Right cardiac atrium (tissue), 5 donors: ENCODE measurements at regions not wholly inside any gene's neighbourhood (a gene's known extent, or its start where the extent isn't known, plus 50 kb on each side); places are given as distances from the start of the nearest gene placed in this dataset.
A peak's percentile ranks its signal among the peaks of the same experiment; 100 is the strongest.
"Not testable (repeated sequence)": the region's sequence is repeated elsewhere in the genome, so short reads cannot be mapped to it uniquely, and the experiment has no call there.

ENCODE experiments used
- ATAC-seq, 2 donors: fragments of 200-7000 bp; cut with Tn5 transposase; one replicate each; pipeline versions ENCODE4 v1.8.0 to v1.9.1; 2020; ENCODE audit warnings: moderate library complexity in 2 of 2, mild to moderate bottlenecking in 1 of 2
- DNase-seq, 3 donors: peaks; one replicate each; pipeline ENCODE4 v3.0.0-alpha.2; 2020
- H3K27ac ChIP-seq: one replicate; pipeline ENCODE4 v1.5.1; 2013; ENCODE audit warnings: mild to moderate bottlenecking, low read length, control low read depth, moderate library complexity
- H3K27me3 ChIP-seq: one replicate; pipeline ENCODE4 v1.6.1; 2013; ENCODE audit not compliant: control insufficient read depth, insufficient read depth
- H3K4me1 ChIP-seq: one replicate; pipeline ENCODE4 v1.6.1; 2013; ENCODE audit warnings: low read length; ENCODE audit not compliant: control insufficient read depth, insufficient read depth
- H3K4me3 ChIP-seq: one replicate; pipeline ENCODE4 v1.5.1; 2013; ENCODE audit warnings: low read length, control low read depth
- H3K9me3 ChIP-seq: one replicate; pipeline ENCODE4 v1.6.1; 2013; ENCODE audit warnings: low read length; ENCODE audit not compliant: control insufficient read depth
- WGBS: extraction: QIAGEN DNeasy Blood & Tissue Kit; methylation state at CpG from one replicate; pipeline ENCODE4 v1.1.7; 2013; 5-methylcytosine and 5-hydroxymethylcytosine counted together
- intact Hi-C, 4 donors: fragments of 100-400 bp; cut with DNase I; formaldehyde crosslinking; loops; one replicate each; pipeline versions ENCODE4 v1.11.0 to v1.14.0; 2022 to 2023
- donor health status: healthy with polysubstance abuse.
- donor health status: DM: no; HTN: yes; CAD: no.
- donor health status: DM: no; HTN: no; CAD: no.
- donor health status: DM: no; HTN: yes; CAD: no; lungs with severe emphysema.
- donor health status: DM: yes; HTN: yes; CAD: no.

DNA sequence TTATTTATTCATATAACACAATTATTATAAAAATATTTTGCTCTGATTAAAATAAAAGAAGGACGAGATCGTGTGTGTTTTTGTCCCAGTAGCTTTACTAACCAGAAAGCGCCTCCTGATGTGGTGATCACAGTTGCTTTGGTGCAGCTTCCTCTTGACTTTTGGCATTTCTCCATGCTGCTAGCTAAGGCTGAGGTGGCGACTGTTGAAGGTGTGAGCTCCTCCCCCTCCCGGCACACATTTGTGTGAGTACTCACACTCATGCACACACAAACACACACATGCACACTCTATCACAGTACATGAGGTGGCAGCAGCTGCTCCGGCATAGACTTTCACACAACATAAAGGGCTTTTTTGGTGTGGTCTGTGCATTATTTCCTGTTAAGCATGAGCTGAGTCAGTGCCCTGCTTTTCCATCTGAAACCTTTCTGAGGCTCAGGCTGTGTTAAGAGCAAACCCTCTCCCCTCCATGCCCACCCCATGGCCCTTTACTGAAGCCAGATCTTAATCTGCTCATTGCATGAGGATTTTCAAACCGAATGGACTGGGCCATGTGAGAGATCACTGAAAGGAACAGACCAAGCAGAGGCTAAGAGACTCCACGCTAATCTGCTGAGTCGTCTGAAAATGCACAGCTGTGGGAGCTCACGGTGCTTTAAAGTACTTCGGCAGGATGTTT lies 53.3 kb downstream of the FOXD4L1 start:
- intact Hi-C loops, H3K4me1 ChIP-seq, H3K4me3 ChIP-seq, H3K9me3 ChIP-seq, H3K27ac ChIP-seq, H3K27me3 ChIP-seq: not testable (repeated sequence)
- peak; percentile 80 to 86 for ATAC-seq
- DNase-seq = peak in 2 of 3 donors; percentile 48 to 56
- 10% methylated on average over 11 of the region's 11 CpGs for WGBS

DNA sequence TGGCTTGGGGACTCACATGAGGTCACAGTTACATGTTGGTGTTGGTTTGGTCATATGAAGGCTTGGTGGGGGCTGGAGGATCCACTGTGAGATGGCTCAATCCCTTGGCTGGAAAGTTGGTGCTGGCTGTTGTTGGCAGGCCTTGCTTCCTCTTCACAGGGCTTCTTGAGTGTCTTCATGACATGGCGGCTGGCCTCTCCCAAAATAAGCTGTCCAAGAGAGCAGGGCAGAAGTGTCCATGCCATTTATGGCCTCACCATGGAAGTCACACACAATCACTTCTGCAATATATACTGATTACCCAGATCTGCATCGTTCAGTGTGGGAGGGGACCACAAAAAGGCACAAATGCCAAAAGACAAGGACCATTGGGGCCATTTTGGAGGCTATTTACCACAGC lies 61.4 kb downstream of the FOXD4L1 start:
- intact Hi-C loops, H3K27ac ChIP-seq, H3K4me3 ChIP-seq, ATAC-seq, H3K4me1 ChIP-seq, H3K9me3 ChIP-seq, DNase-seq, H3K27me3 ChIP-seq: not testable (repeated sequence)
- 77% methylated on average over 2 of the region's 2 CpGs for WGBS

DNA sequence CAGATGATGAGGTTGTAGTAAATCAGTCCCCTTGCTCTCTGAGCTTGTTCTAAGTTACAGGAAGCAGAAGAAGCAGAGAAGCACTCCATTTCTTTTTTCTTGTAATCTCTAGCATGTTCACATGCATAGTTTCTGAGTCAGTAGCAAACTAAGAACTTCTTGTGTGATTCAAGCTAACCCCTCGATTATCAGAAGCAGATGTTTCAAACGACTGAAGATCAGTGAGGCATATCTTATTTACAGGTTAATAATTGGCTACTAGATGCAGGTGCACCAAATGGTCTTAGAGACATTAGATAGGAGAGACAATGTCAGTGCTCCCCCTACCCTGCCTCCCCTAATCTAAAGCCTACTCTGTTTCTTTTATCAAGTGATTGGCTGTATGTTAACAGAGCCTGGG lies 64.2 kb downstream of the FOXD4L1 start:
- H3K27me3 ChIP-seq, ATAC-seq, H3K27ac ChIP-seq, H3K4me1 ChIP-seq, H3K4me3 ChIP-seq, intact Hi-C loops, H3K9me3 ChIP-seq, DNase-seq: not testable (repeated sequence)
- 50% methylated on average over 2 of the region's 2 CpGs for WGBS

DNA sequence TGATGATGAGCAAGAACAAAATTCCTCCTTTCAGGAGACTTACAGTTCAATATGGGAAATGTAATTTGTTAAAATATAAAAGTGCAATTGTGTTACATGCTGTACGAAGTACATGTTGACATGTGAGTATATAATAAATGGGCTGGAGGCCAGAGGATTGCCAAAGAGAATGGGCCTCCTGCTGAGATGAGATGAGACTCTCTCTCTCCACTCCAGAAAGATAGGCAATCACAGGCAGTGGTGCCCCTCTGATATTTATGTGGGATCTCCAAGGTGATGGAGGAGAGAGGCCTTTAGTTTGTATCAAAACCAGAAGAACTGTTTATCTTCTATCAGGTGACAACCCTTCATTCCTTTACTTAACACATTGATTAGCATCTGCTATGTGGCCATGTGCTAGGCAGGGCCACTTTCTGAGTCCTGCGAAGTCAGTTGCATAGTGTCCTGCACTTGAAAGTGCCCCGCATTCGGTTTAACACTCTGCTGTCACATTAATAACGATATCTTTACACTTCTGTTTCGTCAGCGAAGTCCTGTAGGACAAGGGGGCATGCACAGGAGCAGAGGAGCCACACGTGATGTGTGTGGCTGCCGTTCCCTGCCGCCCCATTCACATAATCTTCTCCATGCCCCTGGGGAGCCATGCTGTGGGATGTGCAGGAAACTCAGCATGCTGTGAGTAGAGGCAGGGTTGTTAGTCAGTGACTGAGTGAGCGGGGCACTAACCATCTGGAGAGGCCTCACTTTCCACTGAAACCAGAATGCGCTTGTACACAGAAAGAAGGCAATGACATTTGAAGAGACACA lies 60.2 kb upstream of the RABL2A start:
- H3K27me3 ChIP-seq, DNase-seq, H3K9me3 ChIP-seq, ATAC-seq, H3K4me1 ChIP-seq, intact Hi-C loops, H3K27ac ChIP-seq, H3K4me3 ChIP-seq: not testable (repeated sequence)
- 53% methylated on average over 9 of the region's 12 CpGs for WGBS

DNA sequence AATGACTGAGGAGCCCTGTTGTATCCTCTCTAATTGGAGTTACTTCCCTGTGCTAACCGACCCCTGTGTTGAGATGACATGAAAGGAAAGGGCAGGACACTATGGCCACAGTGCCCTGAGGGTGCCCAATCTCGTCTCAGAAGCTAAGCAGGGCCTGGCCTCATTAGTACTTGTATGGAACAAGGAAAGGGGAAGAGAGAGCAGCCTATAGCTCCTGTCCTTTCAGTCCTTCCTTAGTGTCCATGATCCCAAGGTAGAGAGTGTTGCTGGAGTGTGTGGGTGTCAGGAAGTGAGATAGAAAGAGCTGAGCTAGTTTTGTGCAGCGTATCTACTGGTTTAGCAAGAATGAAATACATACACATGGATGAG lies 59.6 kb upstream of the RABL2A start:
- intact Hi-C loops, H3K27ac ChIP-seq, ATAC-seq, H3K4me1 ChIP-seq, H3K4me3 ChIP-seq, DNase-seq, H3K27me3 ChIP-seq, H3K9me3 ChIP-seq: not testable (repeated sequence)
- 57% methylated on average over 3 of the region's 3 CpGs for WGBS

DNA sequence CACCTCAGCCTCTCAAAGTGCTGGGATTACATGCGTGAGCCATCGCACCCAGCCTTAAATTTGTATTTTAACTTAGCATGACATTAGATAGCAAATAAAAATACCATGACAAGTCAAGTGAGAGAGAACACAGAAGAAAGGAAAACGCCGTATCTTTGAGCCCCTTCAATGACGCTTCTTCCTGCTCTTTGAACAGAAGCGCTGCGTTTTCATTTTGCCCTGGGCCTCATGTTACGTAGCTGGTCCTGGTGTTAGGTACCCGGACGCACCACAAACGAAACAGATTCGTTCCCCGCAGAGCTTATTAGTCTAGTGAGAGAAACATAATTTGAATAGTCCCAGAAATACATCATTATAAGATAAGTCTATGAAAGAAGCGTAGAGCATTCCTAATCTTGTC lies 58.8 kb upstream of the RABL2A start:
- not testable (repeated sequence) for ATAC-seq

DNA sequence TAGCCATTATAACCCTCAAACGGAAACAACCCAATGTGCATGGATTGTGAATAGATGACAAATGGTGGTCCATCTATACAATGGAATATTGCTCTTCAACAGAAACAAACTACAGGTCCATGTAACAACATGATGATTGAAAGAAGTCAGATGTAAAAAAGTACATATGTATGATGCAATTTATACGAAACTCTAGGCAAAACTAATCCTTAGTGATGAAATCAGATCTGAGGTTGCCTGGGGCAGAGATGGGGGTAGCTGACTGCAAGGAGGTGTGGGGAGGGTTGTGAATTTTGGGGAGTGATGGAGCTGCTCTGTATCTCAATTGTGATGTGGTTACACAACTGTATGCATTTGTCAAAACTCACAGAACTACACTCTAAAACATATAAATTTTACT lies 57.0 kb upstream of the RABL2A start:
- H3K27ac ChIP-seq, intact Hi-C loops, H3K4me1 ChIP-seq, DNase-seq, H3K9me3 ChIP-seq, H3K4me3 ChIP-seq, ATAC-seq, H3K27me3 ChIP-seq: not testable (repeated sequence)
- WGBS = 80% methylated on average over 1 of the region's 2 CpGs

More for the DNA sequence above, 58.8 kb upstream of the RABL2A start:
- H3K4me1 ChIP-seq, intact Hi-C loops, H3K27me3 ChIP-seq, DNase-seq, H3K9me3 ChIP-seq, H3K4me3 ChIP-seq, H3K27ac ChIP-seq: not testable (repeated sequence)
- WGBS = 90% methylated on average over 13 of the region's 14 CpGs

DNA sequence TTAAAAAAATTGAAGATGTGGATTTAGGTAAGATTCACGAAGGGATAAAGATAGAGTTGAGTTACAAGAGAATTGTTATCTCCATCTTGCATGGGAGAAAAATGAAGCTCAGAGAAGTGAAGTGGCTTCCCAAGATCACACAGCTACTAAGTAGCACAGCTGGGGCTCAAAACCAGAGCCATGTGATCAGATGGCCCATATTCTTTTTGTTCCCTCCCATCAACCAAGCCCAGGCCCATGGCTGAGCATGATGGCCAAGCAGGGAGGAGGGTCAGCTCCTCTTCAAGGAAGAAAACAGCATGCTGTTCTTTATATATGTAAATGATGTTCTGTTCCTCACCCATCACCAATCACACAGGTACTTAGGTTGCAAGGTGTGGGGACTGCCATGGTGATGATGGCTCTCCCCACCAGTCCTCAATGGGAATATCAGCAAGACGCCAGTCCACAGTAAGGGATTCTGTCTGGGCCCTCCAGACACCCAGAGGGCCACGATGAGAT lies 56.5 kb upstream of the RABL2A start:
- intact Hi-C loops, DNase-seq, H3K4me1 ChIP-seq, H3K27me3 ChIP-seq, ATAC-seq, H3K4me3 ChIP-seq, H3K9me3 ChIP-seq, H3K27ac ChIP-seq: not testable (repeated sequence)
- WGBS = 67% methylated on average over 3 of the region's 3 CpGs

DNA sequence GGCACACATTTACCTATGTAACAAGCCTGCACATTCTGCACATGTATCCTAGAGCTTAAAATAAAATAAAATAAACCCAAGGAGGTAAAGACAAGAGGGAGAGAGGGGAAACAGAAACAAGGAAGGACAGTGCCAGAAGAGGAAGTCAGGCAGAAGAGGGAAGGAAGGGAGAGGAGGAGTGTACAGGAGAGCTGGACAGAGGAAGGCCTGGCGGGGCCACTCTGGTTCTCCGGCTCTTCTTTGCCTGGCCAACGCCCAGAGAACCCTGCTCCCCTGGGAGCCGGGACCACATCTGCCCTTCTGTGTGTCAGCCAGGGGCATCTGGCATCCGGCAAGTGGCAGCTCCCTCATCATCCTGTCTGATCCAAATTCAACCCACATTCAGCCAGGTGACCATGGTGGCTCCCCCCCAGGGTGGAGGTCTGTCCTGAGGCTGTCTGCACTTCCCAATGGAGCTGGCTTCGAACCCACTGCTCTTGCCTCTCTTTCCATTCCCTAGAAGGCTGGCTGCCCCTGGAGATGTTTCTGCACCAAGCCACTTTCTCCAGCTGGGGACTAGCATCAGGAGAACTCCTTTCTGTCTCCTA lies 55.5 kb upstream of the RABL2A start:
- intact Hi-C loops, H3K27me3 ChIP-seq, H3K27ac ChIP-seq, H3K4me1 ChIP-seq, H3K4me3 ChIP-seq, H3K9me3 ChIP-seq: not testable (repeated sequence)
- DNase-seq = peak in 1 of 3 donors; percentile 34
- peak; percentile 61 to 78 for ATAC-seq
- WGBS = 65% methylated on average over 5 of the region's 6 CpGs

DNA sequence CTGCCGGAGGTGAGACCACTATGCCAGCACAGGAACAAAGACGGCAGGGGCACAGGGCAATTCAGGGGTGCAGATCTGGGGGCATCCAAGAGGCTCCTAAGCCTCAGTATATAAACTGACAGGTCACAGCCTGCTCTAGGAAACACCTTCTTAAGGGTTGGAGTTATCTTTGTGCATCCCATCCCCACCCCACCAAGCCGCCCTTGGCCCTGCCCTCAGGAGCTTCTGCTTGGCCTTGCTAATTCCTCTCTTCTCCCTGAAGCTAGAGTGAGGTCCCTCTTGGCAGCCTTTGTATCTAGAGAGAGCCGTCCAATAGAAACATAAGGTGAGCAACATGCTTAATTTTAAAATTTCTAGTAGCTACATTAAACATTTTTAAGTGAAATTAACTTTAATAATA lies 51.3 kb upstream of the RABL2A start:
- H3K4me1 ChIP-seq, ATAC-seq, H3K9me3 ChIP-seq, intact Hi-C loops, H3K27me3 ChIP-seq, DNase-seq, H3K4me3 ChIP-seq, H3K27ac ChIP-seq: not testable (repeated sequence)
- 83% methylated on average over 2 of the region's 4 CpGs for WGBS

DNA sequence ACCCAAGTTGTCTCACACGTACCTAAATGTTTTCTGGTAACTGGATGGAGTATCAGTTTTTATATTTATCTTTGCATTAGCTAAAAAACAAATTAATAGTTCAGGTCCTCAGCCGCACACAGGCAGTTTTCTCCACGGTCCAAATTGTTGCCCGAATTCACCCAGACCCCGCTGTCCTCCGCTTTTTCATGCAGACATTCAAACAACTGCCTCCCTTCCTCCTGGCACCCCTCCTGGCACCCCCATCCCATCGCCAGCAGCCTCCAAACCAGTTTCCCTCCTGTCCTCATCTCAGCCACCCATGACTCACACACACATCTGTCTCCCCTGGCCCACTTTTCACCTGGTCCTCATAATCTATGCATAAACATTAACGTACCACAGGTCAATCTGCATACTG lies 50.7 kb upstream of the RABL2A start:
- H3K9me3 ChIP-seq, H3K27ac ChIP-seq, ATAC-seq, H3K27me3 ChIP-seq, H3K4me1 ChIP-seq, intact Hi-C loops, H3K4me3 ChIP-seq, DNase-seq: not testable (repeated sequence)
- WGBS = 87% methylated on average over 8 of the region's 8 CpGs
